Peyer's patch (tissue), 4 donors: ENCODE measurements at regions not wholly inside any gene's neighbourhood (a gene's known extent, or its start where the extent isn't known, plus 50 kb on each side); places are given as distances from the start of the nearest gene placed in this dataset.

ENCODE experiments used
- DNase-seq, 3 donors: peaks; one replicate each; pipeline ENCODE4 v3.0.0-alpha.2; 2017 to 2019
- H3K27ac ChIP-seq, 4 donors: fragments of 200-600 bp; sonication (generic); one replicate each; pipeline ENCODE4 v1.5.1; 2016 to 2019
- H3K27me3 ChIP-seq, 2 donors: fragments of 200-600 bp; sonication (generic); one replicate each; pipeline ENCODE4 v1.5.1; 2019
- H3K36me3 ChIP-seq, 3 donors: fragments of 200-600 bp; sonication (generic); one replicate each; pipeline ENCODE4 v1.5.1; 2016 to 2019
- H3K4me1 ChIP-seq, 4 donors: fragments of 200-600 bp; sonication (generic); one replicate each; pipeline ENCODE4 v1.5.1; 2016 to 2019
- H3K4me3 ChIP-seq, 4 donors: fragments of 200-600 bp; sonication (generic); 1 replicate in 3 of 4; 2 replicates in 1 of 4; pipeline ENCODE4 v1.5.1; 2016 to 2019; ENCODE audit warnings: mild to moderate bottlenecking in 1 of 4
- H3K9me3 ChIP-seq, 4 donors: fragments of 200-600 bp; sonication (generic); one replicate each; pipeline ENCODE4 v1.5.1; 2016 to 2019; ENCODE audit warnings: mild to moderate bottlenecking in 1 of 4
- POLR2A ChIP-seq, 2 donors: fragments of 450-650 bp; IDR thresholded peaks; one replicate each; pipeline ENCODE4 v1.5.1; 2017; ENCODE audit warnings: antibody characterized with exemption in 2 of 2, mild to moderate bottlenecking in 2 of 2, moderate library complexity in 2 of 2
- TF ChIP-seq, protein P1 (sequence below), 6 experiments: fragments of 450-650 bp in 4 of 6; fragments of 200-600 bp in 2 of 6; sonication (generic) in 1 of 6; IDR thresholded peaks; one replicate each; pipeline ENCODE4 v1.5.1; 2017 to 2019; ENCODE audit warnings: antibody characterized with exemption in 6 of 6, mild to moderate bottlenecking in 3 of 6, moderate library complexity in 1 of 6

DNA sequence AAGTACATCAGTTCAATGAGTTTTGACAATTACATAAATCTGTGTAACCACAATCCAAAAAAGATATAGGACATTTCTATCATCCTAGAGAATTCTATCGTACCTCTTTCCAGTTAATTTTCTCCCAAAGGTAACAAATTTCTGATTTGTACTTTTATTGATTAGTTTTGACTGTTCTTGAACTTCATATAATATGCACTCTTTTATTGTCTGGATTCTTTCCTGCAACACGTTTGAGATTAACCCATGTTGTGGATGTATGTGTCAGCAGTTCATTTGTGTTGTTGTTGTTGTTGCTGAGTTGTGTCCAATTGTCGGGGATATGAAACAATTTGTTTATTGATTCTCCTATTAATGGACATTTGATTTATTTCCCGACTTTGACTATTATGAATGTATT lies 145.9 kb upstream of the WDR11 start:
- H3K4me1 ChIP-seq, result no peaks in the 10 kb centered on the region
- DNase-seq, result no peak
- no peaks in the 10 kb centered on the region for H3K27me3 ChIP-seq
- no peaks in the 10 kb centered on the region for H3K9me3 ChIP-seq
- no peak overlapping the region for H3K27ac ChIP-seq
- TF ChIP-seq, protein P1, sequence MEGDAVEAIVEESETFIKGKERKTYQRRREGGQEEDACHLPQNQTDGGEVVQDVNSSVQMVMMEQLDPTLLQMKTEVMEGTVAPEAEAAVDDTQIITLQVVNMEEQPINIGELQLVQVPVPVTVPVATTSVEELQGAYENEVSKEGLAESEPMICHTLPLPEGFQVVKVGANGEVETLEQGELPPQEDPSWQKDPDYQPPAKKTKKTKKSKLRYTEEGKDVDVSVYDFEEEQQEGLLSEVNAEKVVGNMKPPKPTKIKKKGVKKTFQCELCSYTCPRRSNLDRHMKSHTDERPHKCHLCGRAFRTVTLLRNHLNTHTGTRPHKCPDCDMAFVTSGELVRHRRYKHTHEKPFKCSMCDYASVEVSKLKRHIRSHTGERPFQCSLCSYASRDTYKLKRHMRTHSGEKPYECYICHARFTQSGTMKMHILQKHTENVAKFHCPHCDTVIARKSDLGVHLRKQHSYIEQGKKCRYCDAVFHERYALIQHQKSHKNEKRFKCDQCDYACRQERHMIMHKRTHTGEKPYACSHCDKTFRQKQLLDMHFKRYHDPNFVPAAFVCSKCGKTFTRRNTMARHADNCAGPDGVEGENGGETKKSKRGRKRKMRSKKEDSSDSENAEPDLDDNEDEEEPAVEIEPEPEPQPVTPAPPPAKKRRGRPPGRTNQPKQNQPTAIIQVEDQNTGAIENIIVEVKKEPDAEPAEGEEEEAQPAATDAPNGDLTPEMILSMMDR (IDR thresholded peaks at IDR 0.05), result no peak
- no peak for TF ChIP-seq POLR2A (IDR thresholded peaks at IDR 0.05)
- H3K36me3 ChIP-seq, result no peaks in the 10 kb centered on the region
- H3K4me3 ChIP-seq, result no peak overlapping the region

DNA sequence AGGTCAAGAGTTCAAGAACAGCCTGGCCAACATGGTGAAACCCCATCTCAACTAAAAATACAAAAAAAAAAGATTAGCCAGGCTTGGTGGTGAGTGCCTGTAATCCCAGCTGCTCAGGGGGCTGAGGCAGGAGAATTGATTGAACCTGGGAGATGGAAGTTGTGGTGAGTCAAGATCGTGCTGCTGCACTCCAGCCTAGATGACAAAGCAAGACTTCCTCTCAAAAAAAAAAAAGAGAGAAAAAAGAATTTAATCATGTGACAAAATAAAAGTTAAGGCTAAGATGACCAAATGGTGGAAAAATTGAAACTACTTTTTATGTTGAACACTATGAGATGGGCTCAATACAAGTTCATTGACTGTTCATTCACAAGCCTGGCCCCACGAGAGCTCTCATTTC lies 141.1 kb upstream of the WDR11 start:
- TF ChIP-seq, protein P1 (IDR thresholded peaks at IDR 0.05), result no peak
- TF ChIP-seq POLR2A (IDR thresholded peaks at IDR 0.05), result no peak
- H3K36me3 ChIP-seq, result no peaks in the 10 kb centered on the region
- H3K27ac ChIP-seq, result no peak overlapping the region
- H3K27me3 ChIP-seq, result no peaks in the 10 kb centered on the region
- no peak overlapping the region for H3K4me3 ChIP-seq
- no peaks in the 10 kb centered on the region for H3K4me1 ChIP-seq
- no peak for DNase-seq
- H3K9me3 ChIP-seq, result no peaks in the 10 kb centered on the region

DNA sequence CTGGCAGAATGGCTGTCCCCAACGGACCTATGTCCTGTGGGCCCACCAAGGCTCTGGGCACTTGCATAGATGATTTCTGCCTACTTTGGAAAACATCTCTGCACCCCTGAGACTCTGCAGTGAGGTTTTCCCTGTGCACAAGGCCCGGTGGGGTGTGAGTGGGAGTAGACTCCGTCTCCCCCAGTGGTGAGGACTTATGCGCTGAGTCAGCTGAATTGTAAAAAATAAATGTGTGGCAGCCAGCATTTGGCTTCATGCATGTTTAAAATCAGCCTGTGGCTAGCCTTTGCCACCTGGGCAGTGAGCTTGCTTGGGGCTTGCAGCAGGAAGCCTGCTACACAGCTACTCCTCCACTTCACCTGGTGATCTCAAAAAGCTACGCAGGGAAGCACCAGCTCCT lies 139.3 kb upstream of the WDR11 start:
- no peak overlapping the region for H3K4me3 ChIP-seq
- TF ChIP-seq, protein P1 (IDR thresholded peaks at IDR 0.05), result no peak
- no peak for TF ChIP-seq POLR2A (IDR thresholded peaks at IDR 0.05)
- no peaks in the 10 kb centered on the region for H3K27me3 ChIP-seq
- no peaks in the 10 kb centered on the region for H3K4me1 ChIP-seq
- H3K27ac ChIP-seq, result no peak overlapping the region
- H3K36me3 ChIP-seq, result no peaks in the 10 kb centered on the region
- DNase-seq, result no peak
- no peaks in the 10 kb centered on the region for H3K9me3 ChIP-seq

DNA sequence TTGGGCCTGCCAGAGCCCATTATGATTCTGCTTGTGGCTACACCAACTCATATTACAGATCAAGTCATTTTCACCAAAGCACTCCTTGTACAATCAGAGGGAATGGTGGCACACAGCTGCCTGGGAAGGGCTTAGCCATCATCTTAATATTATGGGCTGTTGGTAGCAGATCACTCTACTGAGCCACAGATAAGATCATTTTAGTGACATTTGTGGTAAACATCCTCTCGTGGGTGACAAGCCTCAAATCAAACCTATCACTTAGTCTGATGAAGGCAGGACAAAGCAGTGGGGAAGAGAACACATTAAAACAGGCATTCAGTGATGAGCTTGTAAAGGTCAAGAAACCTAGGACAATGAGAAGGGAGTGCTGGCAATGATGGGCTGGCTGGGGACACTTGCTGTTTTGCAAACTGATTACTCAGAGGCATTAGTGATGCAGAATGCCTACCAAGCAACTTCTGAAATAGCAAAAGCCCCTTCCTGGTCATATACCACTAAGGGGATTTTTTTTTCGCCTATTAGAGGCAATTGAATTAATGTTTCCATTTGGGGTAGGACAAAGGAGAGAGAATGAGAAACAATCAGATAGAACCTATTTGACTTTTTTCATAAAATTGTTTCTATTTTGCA lies 137.5 kb upstream of the WDR11 start:
- TF ChIP-seq, protein P1 (IDR thresholded peaks at IDR 0.05), result no peak
- DNase-seq, result no peak

DNA sequence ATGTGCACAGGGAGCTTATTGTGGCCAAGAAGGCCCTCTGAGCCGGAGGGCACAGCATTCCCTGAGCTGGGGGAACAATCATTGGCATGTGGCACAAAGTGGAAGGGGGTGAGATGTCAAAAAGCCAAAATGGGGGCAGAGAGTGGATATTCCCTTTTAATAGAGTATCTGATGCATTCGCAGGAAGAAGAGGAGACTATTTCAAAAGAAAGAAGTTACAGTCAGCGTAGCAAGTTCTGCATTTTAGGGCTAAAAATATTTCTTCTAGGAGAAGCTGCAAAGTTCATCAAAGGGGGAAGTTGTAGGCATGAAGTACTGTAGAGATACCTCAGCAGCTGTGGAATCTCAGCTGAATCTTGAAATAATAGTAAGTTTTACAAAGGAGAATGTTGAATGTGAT lies 136.0 kb upstream of the WDR11 start:
- Histone ChIP-seq H3K36me3 (no peaks in the 10 kb centered on the region), H3K9me3 (no peaks in the 10 kb centered on the region), H3K4me3 (no peak overlapping the region), H3K27ac (no peak overlapping the region), H3K27me3 (no peaks in the 10 kb centered on the region), H3K4me1 (no peaks in the 10 kb centered on the region)
- TF ChIP-seq POLR2A (IDR thresholded peaks at IDR 0.05), result no peak
- TF ChIP-seq, protein P1 (IDR thresholded peaks at IDR 0.05), result no peak
- DNase-seq, result no peak

More for the DNA sequence above, 137.5 kb upstream of the WDR11 start:
- Histone ChIP-seq H3K4me1 (no peaks in the 10 kb centered on the region), H3K9me3 (no peaks in the 10 kb centered on the region), H3K27me3 (no peaks in the 10 kb centered on the region), H3K4me3 (no peak overlapping the region), H3K36me3 (no peaks in the 10 kb centered on the region), H3K27ac (no peak overlapping the region)

DNA sequence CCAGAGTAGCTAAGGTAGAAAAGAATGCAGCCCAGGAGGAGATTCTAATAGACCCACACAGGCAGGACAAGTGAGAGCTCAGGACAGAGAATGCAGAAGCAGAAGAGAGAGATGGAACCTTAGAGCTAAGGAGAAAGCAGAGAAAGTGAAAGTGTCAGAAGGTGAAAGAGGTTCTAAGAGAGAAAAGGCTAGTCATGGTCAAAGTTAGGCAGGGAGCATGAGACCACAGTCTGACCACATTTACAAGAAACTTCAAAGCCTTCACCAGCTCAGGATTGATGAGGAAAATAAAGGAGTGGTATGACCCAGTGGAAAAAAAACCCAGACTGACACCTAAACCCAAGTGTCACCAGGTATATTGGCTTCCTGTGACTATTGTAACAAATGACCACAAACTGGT lies 131.8 kb upstream of the WDR11 start:
- TF ChIP-seq, protein P1 (IDR thresholded peaks at IDR 0.05), result no peak
- no peak for TF ChIP-seq POLR2A (IDR thresholded peaks at IDR 0.05)
- DNase-seq, result no peak
- Histone ChIP-seq H3K36me3 (no peaks in the 10 kb centered on the region), H3K4me3 (no peak overlapping the region), H3K27me3 (no peaks in the 10 kb centered on the region), H3K9me3 (no peaks in the 10 kb centered on the region), H3K27ac (no peak overlapping the region), H3K4me1 (no peaks in the 10 kb centered on the region)
